OCI-LY3 (cell line): ENCODE measurements at regions not wholly inside any gene's neighbourhood (a gene's known extent, or its start where the extent isn't known, plus 50 kb on each side); places are given as distances from the start of the nearest gene placed in this dataset.

ENCODE experiments used
- CTCF ChIP-seq: fragments of 200-600, 300-600 bp; sonication (generic); IDR thresholded peaks from 2 replicates; pipeline ENCODE4 v1.5.1; 2014; ENCODE audit warnings: antibody characterized with exemption, low read length, low read depth
- EZH2phosphoT487 ChIP-seq: fragments of 200-600 bp; shearing (Covaris generic); IDR thresholded peaks from 2 replicates; pipeline ENCODE4 v1.6.1; 2018; ENCODE audit warnings: antibody characterized with exemption, mixed run types, low read depth

GRCh38 chr18:10403708-10404107, 50.7 kb upstream of the APCDD1 start:
- no peak for TF ChIP-seq CTCF
- no peak for TF ChIP-seq EZH2phosphoT487
